ENCODE measurements at regions not wholly inside any gene's neighbourhood (a gene's known extent, or its start where the extent isn't known, plus 50 kb on each side); places are given as distances from the start of the nearest gene placed in this dataset.
"Not testable (repeated sequence)": the region's sequence is repeated elsewhere in the genome, so short reads cannot be mapped to it uniquely, and the experiment has no call there.

- H3K36me3 Mint-ChIP-seq (ENCODE audit: low read depth); H3K4me3 Mint-ChIP-seq; H3K4me1 Mint-ChIP-seq; H3K27ac Mint-ChIP-seq; H3K27me3 Mint-ChIP-seq (ENCODE audit: low read depth): not testable (repeated sequence)
- peaks cover 45% of the 10 kb centered on the region for H3K9me3 Mint-ChIP-seq
Observed at GRCh38 chr20:29031262-29031982, 2226.0 kb upstream of the DEFB115 start.

- not testable (repeated sequence) for H3K4me3 Mint-ChIP-seq; H3K27ac Mint-ChIP-seq; H3K27me3 Mint-ChIP-seq (ENCODE audit: low read depth); H3K4me1 Mint-ChIP-seq; H3K36me3 Mint-ChIP-seq (ENCODE audit: low read depth)
- peaks cover 45% of the 10 kb centered on the region for H3K9me3 Mint-ChIP-seq
Observed at GRCh38 chr20:29044239-29044638, 2213.2 kb upstream of the DEFB115 start.

- peaks cover 45% of the 10 kb centered on the region for H3K9me3 Mint-ChIP-seq
- not testable (repeated sequence) for H3K27me3 Mint-ChIP-seq (ENCODE audit: low read depth); H3K4me1 Mint-ChIP-seq; H3K36me3 Mint-ChIP-seq (ENCODE audit: low read depth); H3K4me3 Mint-ChIP-seq; H3K27ac Mint-ChIP-seq
Observed at GRCh38 chr20:29050008-29050606, 2207.4 kb upstream of the DEFB115 start.

GRCh38 chr20:29057866-29058484, 2199.5 kb upstream of the DEFB115 start:
- not testable (repeated sequence) for H3K4me1 Mint-ChIP-seq; H3K27ac Mint-ChIP-seq; H3K36me3 Mint-ChIP-seq (ENCODE audit: low read depth); H3K4me3 Mint-ChIP-seq; H3K27me3 Mint-ChIP-seq (ENCODE audit: low read depth)
- H3K9me3 Mint-ChIP-seq: peaks cover 56% of the 10 kb centered on the region

GRCh38 chr20:29062451-29062850, 2195.0 kb upstream of the DEFB115 start:
- H3K4me1 Mint-ChIP-seq; H3K27me3 Mint-ChIP-seq (ENCODE audit: low read depth); H3K4me3 Mint-ChIP-seq; H3K36me3 Mint-ChIP-seq (ENCODE audit: low read depth); H3K27ac Mint-ChIP-seq: not testable (repeated sequence)
- H3K9me3 Mint-ChIP-seq: peaks cover 59% of the 10 kb centered on the region

- not testable (repeated sequence) for H3K4me1 Mint-ChIP-seq; H3K36me3 Mint-ChIP-seq (ENCODE audit: low read depth); H3K27ac Mint-ChIP-seq; H3K4me3 Mint-ChIP-seq; H3K27me3 Mint-ChIP-seq (ENCODE audit: low read depth)
- peaks cover 45% of the 10 kb centered on the region for H3K9me3 Mint-ChIP-seq
Observed at GRCh38 chr20:29066341-29066740, 2191.1 kb upstream of the DEFB115 start.

GRCh38 chr20:29073640-29074039, 2183.8 kb upstream of the DEFB115 start:
- H3K27me3 Mint-ChIP-seq (ENCODE audit: low read depth); H3K36me3 Mint-ChIP-seq (ENCODE audit: low read depth); H3K4me1 Mint-ChIP-seq; H3K27ac Mint-ChIP-seq; H3K4me3 Mint-ChIP-seq: not testable (repeated sequence)
- H3K9me3 Mint-ChIP-seq: peaks cover 32% of the 10 kb centered on the region

- no peak overlapping the region for H3K4me3 Mint-ChIP-seq
- no peaks in the 10 kb centered on the region for H3K4me1 Mint-ChIP-seq
- H3K36me3 Mint-ChIP-seq (ENCODE audit: low read depth): peaks cover 4% of the 10 kb centered on the region
- H3K27me3 Mint-ChIP-seq (ENCODE audit: low read depth): no peaks in the 10 kb centered on the region
- H3K27ac Mint-ChIP-seq: no peak overlapping the region
- peaks cover 50% of the 10 kb centered on the region for H3K9me3 Mint-ChIP-seq
- TF ChIP-seq CTCF (IDR thresholded peaks at IDR 0.05; ENCODE audit: unreplicated experiment in 3 of 3): no peak
Observed at GRCh38 chr20:29079769-29080690, 2177.4 kb upstream of the DEFB115 start.

- H3K9me3 Mint-ChIP-seq: peaks cover 52% of the 10 kb centered on the region
- H3K4me1 Mint-ChIP-seq; H3K36me3 Mint-ChIP-seq (ENCODE audit: low read depth); H3K27me3 Mint-ChIP-seq (ENCODE audit: low read depth); H3K4me3 Mint-ChIP-seq; H3K27ac Mint-ChIP-seq: not testable (repeated sequence)
Observed at GRCh38 chr20:29081712-29082111, 2175.8 kb upstream of the DEFB115 start.

Data from nephron (organoid).